Suprapubic skin (tissue), 4 donors: ENCODE measurements at regions not wholly inside any gene's neighbourhood (a gene's known extent, or its start where the extent isn't known, plus 50 kb on each side); places are given as distances from the start of the nearest gene placed in this dataset.

Source experiments
- DNase-seq, 2 donors: peaks; one replicate each; pipeline ENCODE4 v3.0.0-alpha.2; 2019; ENCODE audit warnings: low spot score in 2 of 2
- H3K27ac ChIP-seq: fragments of 200-600 bp; sonication (generic); one replicate; pipeline ENCODE4 v1.5.1; 2019
- H3K27me3 ChIP-seq: fragments of 200-600 bp; sonication (generic); one replicate; pipeline ENCODE4 v1.5.1; 2019
- H3K36me3 ChIP-seq: fragments of 200-600 bp; sonication (generic); one replicate; pipeline ENCODE4 v1.5.1; 2019
- H3K4me1 ChIP-seq: fragments of 200-600 bp; sonication (generic); one replicate; pipeline ENCODE4 v1.5.1; 2019
- H3K4me3 ChIP-seq: fragments of 200-600 bp; sonication (generic); one replicate; pipeline ENCODE4 v1.5.1; 2019; ENCODE audit warnings: mild to moderate bottlenecking
- H3K9me3 ChIP-seq: fragments of 200-600 bp; sonication (generic); one replicate; pipeline ENCODE4 v1.5.1; 2019
- CTCF ChIP-seq, 2 donors: fragments of 200-600 bp in 1 of 2; fragments of 450-650 bp in 1 of 2; sonication (generic) in 1 of 2; IDR thresholded peaks; one replicate each; pipeline ENCODE4 v1.5.1; 2016 to 2019; ENCODE audit warnings: antibody characterized with exemption in 2 of 2, mild to moderate bottlenecking in 1 of 2, moderate library complexity in 1 of 2
- EP300 ChIP-seq: sonication (generic); formaldehyde crosslinking; IDR thresholded peaks from one replicate; pipeline ENCODE4 v1.6.1; 2017; ENCODE audit warnings: antibody characterized with exemption
- POLR2A ChIP-seq, 2 donors: fragments of 450-650 bp; IDR thresholded peaks; one replicate each; pipeline ENCODE4 v1.6.1; 2017; ENCODE audit warnings: antibody characterized with exemption in 2 of 2, mild to moderate bottlenecking in 2 of 2, moderate library complexity in 2 of 2
- POLR2AphosphoS5 ChIP-seq, 3 donors: sonication (generic); formaldehyde crosslinking; IDR thresholded peaks; one replicate each; pipeline ENCODE4 v1.6.1; 2017; ENCODE audit warnings: antibody characterized with exemption in 3 of 3
- WGBS: methylation state at CpG from one replicate; pipeline ENCODE4 v1.1.5; 2018; 5-methylcytosine and 5-hydroxymethylcytosine counted together

- no peak for DNase-seq
- no peaks in the 10 kb centered on the region for H3K36me3 ChIP-seq
- H3K4me1 ChIP-seq = no peaks in the 10 kb centered on the region
- no peak overlapping the region for H3K4me3 ChIP-seq
- WGBS = 87% methylated on average over 4 of the region's 4 CpGs
- TF ChIP-seq CTCF (IDR thresholded peaks at IDR 0.05) = no peak
- no peak for TF ChIP-seq POLR2A (IDR thresholded peaks at IDR 0.05)
- TF ChIP-seq POLR2AphosphoS5 (IDR thresholded peaks at IDR 0.05) = no peak
- no peak for TF ChIP-seq EP300
- H3K27ac ChIP-seq = no peak overlapping the region
- H3K27me3 ChIP-seq = no peaks in the 10 kb centered on the region
- no peaks in the 10 kb centered on the region for H3K9me3 ChIP-seq
Observed at GRCh38 chr6:88248709-88249321, 82.7 kb upstream of the CNR1 start.

GRCh38 chr6:88246654-88247053 lies 80.5 kb upstream of the CNR1 start:
- no peak overlapping the region for H3K4me3 ChIP-seq
- no peak for DNase-seq
- WGBS = 71% methylated on average over 2 of the region's 2 CpGs
- no peaks in the 10 kb centered on the region for H3K36me3 ChIP-seq
- TF ChIP-seq POLR2A (IDR thresholded peaks at IDR 0.05) = no peak
- TF ChIP-seq POLR2AphosphoS5 (IDR thresholded peaks at IDR 0.05) = no peak
- TF ChIP-seq CTCF (IDR thresholded peaks at IDR 0.05) = no peak
- TF ChIP-seq EP300 = no peak
- no peak overlapping the region for H3K27ac ChIP-seq
- no peaks in the 10 kb centered on the region for H3K4me1 ChIP-seq
- no peaks in the 10 kb centered on the region for H3K27me3 ChIP-seq
- no peaks in the 10 kb centered on the region for H3K9me3 ChIP-seq

- WGBS = 68% methylated on average over 3 of the region's 3 CpGs
- no peak overlapping the region for H3K4me3 ChIP-seq
- no peak for DNase-seq
- no peaks in the 10 kb centered on the region for H3K9me3 ChIP-seq
- no peaks in the 10 kb centered on the region for H3K4me1 ChIP-seq
- H3K36me3 ChIP-seq = no peaks in the 10 kb centered on the region
- no peaks in the 10 kb centered on the region for H3K27me3 ChIP-seq
- no peak overlapping the region for H3K27ac ChIP-seq
- TF ChIP-seq EP300 = no peak
- no peak for TF ChIP-seq POLR2AphosphoS5 (IDR thresholded peaks at IDR 0.05)
- no peak for TF ChIP-seq POLR2A (IDR thresholded peaks at IDR 0.05)
- TF ChIP-seq CTCF (IDR thresholded peaks at IDR 0.05) = no peak
Observed at GRCh38 chr6:88244721-88245120, 78.6 kb upstream of the CNR1 start.

GRCh38 chr6:88238901-88239300 lies 72.8 kb upstream of the CNR1 start:
- H3K9me3 ChIP-seq = no peaks in the 10 kb centered on the region
- H3K4me1 ChIP-seq = no peaks in the 10 kb centered on the region
- WGBS = 77% methylated on average over 3 of the region's 3 CpGs
- TF ChIP-seq CTCF (IDR thresholded peaks at IDR 0.05) (no peak), POLR2A (IDR thresholded peaks at IDR 0.05) (no peak), EP300 (no peak), POLR2AphosphoS5 (IDR thresholded peaks at IDR 0.05) (no peak)
- no peaks in the 10 kb centered on the region for H3K36me3 ChIP-seq
- H3K4me3 ChIP-seq = no peak overlapping the region
- H3K27ac ChIP-seq = no peak overlapping the region
- no peak for DNase-seq
- H3K27me3 ChIP-seq = no peaks in the 10 kb centered on the region

GRCh38 chr6:88238065-88238464 lies 71.9 kb upstream of the CNR1 start:
- H3K27me3 ChIP-seq = no peaks in the 10 kb centered on the region
- no peaks in the 10 kb centered on the region for H3K9me3 ChIP-seq

More at GRCh38 chr6:88238065-88238464, 71.9 kb upstream of the CNR1 start:
- DNase-seq = no peak
- Histone ChIP-seq H3K4me1 (no peaks in the 10 kb centered on the region), H3K4me3 (no peak overlapping the region), H3K27ac (no peak overlapping the region), H3K36me3 (no peaks in the 10 kb centered on the region)
- WGBS = 31% methylated on average over 1 of the region's 1 CpG
- TF ChIP-seq CTCF (IDR thresholded peaks at IDR 0.05) (no peak), POLR2AphosphoS5 (IDR thresholded peaks at IDR 0.05) (no peak), EP300 (no peak), POLR2A (IDR thresholded peaks at IDR 0.05) (no peak)
